22Rv1 (cell line): ENCODE measurements at regions not wholly inside any gene's neighbourhood (a gene's known extent, or its start where the extent isn't known, plus 50 kb on each side); places are given as distances from the start of the nearest gene placed in this dataset.

Experiments
- ZFX ChIP-seq: fragments of 450-650 bp; IDR thresholded peaks from 2 replicates; pipeline ENCODE4 v1.6.1; 2017; ENCODE audit warnings: antibody characterized with exemption, borderline replicate concordance
- TF ChIP-seq, protein P1 (sequence below): fragments of 450-650 bp; IDR thresholded peaks from 2 replicates; pipeline ENCODE4 v1.5.1; 2017; ENCODE audit warnings: mild to moderate bottlenecking

DNA sequence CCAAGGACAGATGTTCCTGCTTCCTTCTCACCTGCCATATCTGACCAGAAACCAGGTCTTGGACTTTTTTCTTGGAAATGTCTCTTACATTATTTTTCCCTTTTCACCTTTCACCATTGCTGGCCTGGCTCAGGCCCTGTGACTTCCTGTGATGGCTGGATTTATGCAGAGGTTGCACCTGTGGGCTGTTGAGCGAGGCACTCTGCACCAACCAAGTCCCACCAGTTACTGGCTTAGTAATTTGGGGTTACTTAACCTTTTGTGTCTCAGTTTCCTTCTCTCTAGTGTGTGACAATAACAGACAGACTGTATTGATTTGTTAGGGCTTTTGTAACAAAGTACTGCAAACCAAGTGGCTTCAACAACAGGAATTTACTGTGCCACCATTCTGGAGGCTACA is 110.0 kb downstream of the INSIG2 start:
- TF ChIP-seq, protein P1, sequence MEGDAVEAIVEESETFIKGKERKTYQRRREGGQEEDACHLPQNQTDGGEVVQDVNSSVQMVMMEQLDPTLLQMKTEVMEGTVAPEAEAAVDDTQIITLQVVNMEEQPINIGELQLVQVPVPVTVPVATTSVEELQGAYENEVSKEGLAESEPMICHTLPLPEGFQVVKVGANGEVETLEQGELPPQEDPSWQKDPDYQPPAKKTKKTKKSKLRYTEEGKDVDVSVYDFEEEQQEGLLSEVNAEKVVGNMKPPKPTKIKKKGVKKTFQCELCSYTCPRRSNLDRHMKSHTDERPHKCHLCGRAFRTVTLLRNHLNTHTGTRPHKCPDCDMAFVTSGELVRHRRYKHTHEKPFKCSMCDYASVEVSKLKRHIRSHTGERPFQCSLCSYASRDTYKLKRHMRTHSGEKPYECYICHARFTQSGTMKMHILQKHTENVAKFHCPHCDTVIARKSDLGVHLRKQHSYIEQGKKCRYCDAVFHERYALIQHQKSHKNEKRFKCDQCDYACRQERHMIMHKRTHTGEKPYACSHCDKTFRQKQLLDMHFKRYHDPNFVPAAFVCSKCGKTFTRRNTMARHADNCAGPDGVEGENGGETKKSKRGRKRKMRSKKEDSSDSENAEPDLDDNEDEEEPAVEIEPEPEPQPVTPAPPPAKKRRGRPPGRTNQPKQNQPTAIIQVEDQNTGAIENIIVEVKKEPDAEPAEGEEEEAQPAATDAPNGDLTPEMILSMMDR, result no peak
- TF ChIP-seq ZFX, result no peak
